Thyroid gland (tissue), 4 donors: ENCODE measurements at regions not wholly inside any gene's neighbourhood (a gene's known extent, or its start where the extent isn't known, plus 50 kb on each side); places are given as distances from the start of the nearest gene placed in this dataset.

ENCODE experiments used
- DNase-seq, 2 donors: peaks; one replicate each; pipeline ENCODE4 v3.0.0-alpha.2; 2019
- H3K27ac ChIP-seq, 3 donors: fragments of 200-600 bp; sonication (generic); 1 replicate in 2 of 3; 2 replicates in 1 of 3; pipeline ENCODE4 v1.5.1; 2016 to 2019; ENCODE audit warnings: mild to moderate bottlenecking in 1 of 3, moderate library complexity in 1 of 3
- H3K27me3 ChIP-seq: fragments of 200-600 bp; sonication (generic); one replicate; pipeline ENCODE4 v1.5.1; 2019
- H3K36me3 ChIP-seq, 2 donors: fragments of 200-600 bp; sonication (generic); one replicate each; pipeline ENCODE4 v1.5.1; 2016 to 2019
- H3K4me1 ChIP-seq, 2 donors: fragments of 200-600 bp; sonication (generic); one replicate each; pipeline ENCODE4 v1.5.1; 2017 to 2019
- H3K4me3 ChIP-seq, 3 donors: fragments of 200-600 bp; sonication (generic); replicated peaks in 1 of 3; 1 replicate in 2 of 3; 2 replicates in 1 of 3; pipeline ENCODE4 v1.5.1; 2016; ENCODE audit warnings: mild to moderate bottlenecking in 1 of 3
- H3K9me3 ChIP-seq: fragments of 200-600 bp; sonication (generic); one replicate; pipeline ENCODE4 v1.5.1; 2017
- POLR2A ChIP-seq, 2 donors: fragments of 450-650 bp; IDR thresholded peaks; one replicate each; pipeline ENCODE4 v1.6.1; 2017; ENCODE audit warnings: antibody characterized with exemption in 2 of 2, mild to moderate bottlenecking in 2 of 2, moderate library complexity in 1 of 2
- WGBS, 2 donors: methylation state at CpG; one replicate each; pipeline ENCODE4 v1.1.5; 2017; 5-methylcytosine and 5-hydroxymethylcytosine counted together
- intact Hi-C: fragments of 100-400 bp; cut with DNase I; formaldehyde crosslinking; loops from one replicate; pipeline ENCODE4 v1.15.1; 2023
- TF ChIP-seq, protein P1 (sequence below), 6 experiments: fragments of 200-600 bp in 3 of 6; fragments of 450-650 bp in 3 of 6; sonication (generic) in 3 of 6; IDR thresholded peaks; one replicate each; pipeline ENCODE4 v1.5.1; 2016 to 2019; ENCODE audit warnings: antibody characterized with exemption in 6 of 6, mild to moderate bottlenecking in 2 of 6, inconsistent platforms in 1 of 6, moderate library complexity in 1 of 6

DNA sequence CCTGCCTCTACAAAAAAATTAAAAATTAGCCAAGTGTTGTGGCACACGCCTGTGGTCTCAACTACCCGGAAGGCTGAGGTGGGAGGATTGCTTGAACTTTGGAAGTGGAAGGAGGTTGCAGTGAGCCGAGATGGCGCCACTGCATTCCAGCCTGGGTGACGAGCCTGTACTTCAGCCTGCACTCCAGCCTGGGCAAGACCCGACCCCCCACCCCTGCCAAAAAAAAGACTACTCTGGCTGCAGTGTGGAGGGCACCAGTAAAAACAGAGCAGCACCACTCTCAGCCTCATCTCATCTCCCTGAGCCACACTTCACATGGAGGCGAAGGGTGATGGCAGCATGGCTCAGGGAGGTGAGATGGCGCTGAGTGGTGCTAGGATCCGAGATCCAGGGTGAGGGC lies 50.3 kb upstream of the THY1 start:
- Histone ChIP-seq H3K27me3 (no peaks in the 10 kb centered on the region), H3K36me3 (no peaks in the 10 kb centered on the region), H3K27ac (no peak overlapping the region), H3K4me1 (no peaks in the 10 kb centered on the region), H3K4me3 (no peak overlapping the region), H3K9me3 (no peaks in the 10 kb centered on the region)
- DNase-seq = no peak
- intact Hi-C loops = no loop called here
- 87 to 89% methylated on average over 9 of the region's 9 CpGs for WGBS, 2 donors
- no peak for TF ChIP-seq POLR2A (IDR thresholded peaks at IDR 0.05)
- TF ChIP-seq, protein P1, sequence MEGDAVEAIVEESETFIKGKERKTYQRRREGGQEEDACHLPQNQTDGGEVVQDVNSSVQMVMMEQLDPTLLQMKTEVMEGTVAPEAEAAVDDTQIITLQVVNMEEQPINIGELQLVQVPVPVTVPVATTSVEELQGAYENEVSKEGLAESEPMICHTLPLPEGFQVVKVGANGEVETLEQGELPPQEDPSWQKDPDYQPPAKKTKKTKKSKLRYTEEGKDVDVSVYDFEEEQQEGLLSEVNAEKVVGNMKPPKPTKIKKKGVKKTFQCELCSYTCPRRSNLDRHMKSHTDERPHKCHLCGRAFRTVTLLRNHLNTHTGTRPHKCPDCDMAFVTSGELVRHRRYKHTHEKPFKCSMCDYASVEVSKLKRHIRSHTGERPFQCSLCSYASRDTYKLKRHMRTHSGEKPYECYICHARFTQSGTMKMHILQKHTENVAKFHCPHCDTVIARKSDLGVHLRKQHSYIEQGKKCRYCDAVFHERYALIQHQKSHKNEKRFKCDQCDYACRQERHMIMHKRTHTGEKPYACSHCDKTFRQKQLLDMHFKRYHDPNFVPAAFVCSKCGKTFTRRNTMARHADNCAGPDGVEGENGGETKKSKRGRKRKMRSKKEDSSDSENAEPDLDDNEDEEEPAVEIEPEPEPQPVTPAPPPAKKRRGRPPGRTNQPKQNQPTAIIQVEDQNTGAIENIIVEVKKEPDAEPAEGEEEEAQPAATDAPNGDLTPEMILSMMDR (IDR thresholded peaks at IDR 0.05) = no peak

DNA sequence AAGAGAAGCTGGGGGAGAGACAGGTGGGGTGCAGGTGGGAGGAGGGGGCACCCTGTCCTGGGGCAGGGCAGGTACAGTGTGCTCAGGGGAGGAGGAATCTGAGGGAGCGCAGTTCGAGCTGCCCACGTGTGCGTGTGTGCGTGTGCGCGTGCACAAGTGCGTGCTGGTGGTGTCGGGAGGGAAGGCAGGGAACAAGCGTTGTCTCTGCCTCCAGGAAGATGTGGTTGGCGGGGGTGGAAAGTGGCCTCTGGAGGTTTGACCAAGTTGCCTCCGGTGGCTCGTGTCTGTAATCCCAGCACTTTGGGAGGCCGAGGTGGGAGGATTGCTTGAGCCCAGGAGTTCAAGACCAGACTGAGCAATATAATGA lies 49.9 kb upstream of the THY1 start:
- Histone ChIP-seq H3K9me3 (no peaks in the 10 kb centered on the region), H3K27ac (no peak overlapping the region), H3K4me1 (no peaks in the 10 kb centered on the region), H3K36me3 (no peaks in the 10 kb centered on the region), H3K27me3 (no peaks in the 10 kb centered on the region), H3K4me3 (no peak overlapping the region)
- no peak for TF ChIP-seq POLR2A (IDR thresholded peaks at IDR 0.05)
- TF ChIP-seq, protein P1 (IDR thresholded peaks at IDR 0.05) = no peak
- no peak for DNase-seq
- 92 to 93% methylated on average over 14 of the region's 14 CpGs for WGBS, 2 donors
- intact Hi-C loops = no loop called here
